ENCODE measurements at regions not wholly inside any gene's neighbourhood (a gene's known extent, or its start where the extent isn't known, plus 50 kb on each side); places are given as distances from the start of the nearest gene placed in this dataset.

GRCh38 chr11:95378111-95378510 lies 147.1 kb upstream of the SESN3 start:
- in situ Hi-C loops (cut with MboI; ENCODE audit: low pct_unique_long_range_greater_than_20kb in 2 of 9, low sequenced_read_pairs in 9 of 9, unreplicated experiment in 9 of 9), result no loop called here
- peaks cover 0 to 7% of the 10 kb centered on the region in 2 donors for H3K4me1 ChIP-seq (replicated peaks in 1 of 2)
- no peak for ATAC-seq (replicated peaks in 6 of 8)
- H3K4me3 ChIP-seq, result no peak overlapping the region
- no peak overlapping the region for H3K27ac ChIP-seq
- WGBS, 10 experiments, result 0 to 100% (median 40%) methylated on average over 1 to 2 of the region's 2 CpGs; no CpG with 5 or more reads in 3 of the 10 experiments

- H3K27ac ChIP-seq, result no peak overlapping the region
- peaks cover 0 to 7% of the 10 kb centered on the region in 2 donors for H3K4me1 ChIP-seq (replicated peaks in 1 of 2)
- H3K4me3 ChIP-seq, result no peak overlapping the region
- WGBS, 10 experiments, result 0 to 100% (median 60%) methylated on average over 1 to 3 of the region's 3 CpGs; no CpG with 5 or more reads in 2 of the 10 experiments
- peak in 4 of 8 experiments; percentile 20 to 75 (median 28) for ATAC-seq (replicated peaks in 6 of 8)
- in situ Hi-C loops (cut with MboI; ENCODE audit: low pct_unique_long_range_greater_than_20kb in 2 of 9, low sequenced_read_pairs in 9 of 9, unreplicated experiment in 9 of 9), result no loop called here
These were observed 144.9 kb upstream of the SESN3 start for GRCh38 chr11:95375886-95376285.

GRCh38 chr11:95375451-95375850 lies 144.4 kb upstream of the SESN3 start:
- 20 to 100% (median 92%) methylated on average over 1 of the region's 1 CpG; no CpG with 5 or more reads in 3 of the 10 experiments for WGBS, 10 experiments
- in situ Hi-C loops (cut with MboI; ENCODE audit: low pct_unique_long_range_greater_than_20kb in 2 of 9, low sequenced_read_pairs in 9 of 9, unreplicated experiment in 9 of 9), result no loop called here
- Histone ChIP-seq H3K4me3 (no peak overlapping the region), H3K27ac (no peak overlapping the region), H3K4me1 (replicated peaks in 1 of 2) (peaks cover 0 to 7% of the 10 kb centered on the region in 2 donors)
- ATAC-seq (replicated peaks in 6 of 8), result no peak

GRCh38 chr11:95374105-95374504 lies 143.1 kb upstream of the SESN3 start:
- 43 to 100% (median 75%) methylated on average over 1 to 4 of the region's 4 CpGs; no CpG with 5 or more reads in 1 of the 10 experiments for WGBS, 10 experiments
- in situ Hi-C loops (cut with MboI; ENCODE audit: low pct_unique_long_range_greater_than_20kb in 2 of 9, low sequenced_read_pairs in 9 of 9, unreplicated experiment in 9 of 9), result no loop called here
- peak in 3 of 8 experiments; percentile 27 to 50 (median 42) for ATAC-seq (replicated peaks in 6 of 8)
- Histone ChIP-seq H3K4me3 (no peak overlapping the region), H3K4me1 (replicated peaks in 1 of 2) (peaks cover 5 to 7% of the 10 kb centered on the region in 2 donors), H3K27ac (no peak overlapping the region)

- peak in 2 of 8 experiments; percentile 38 to 64 for ATAC-seq (replicated peaks in 6 of 8)
- in situ Hi-C loops (cut with MboI; ENCODE audit: low pct_unique_long_range_greater_than_20kb in 2 of 9, low sequenced_read_pairs in 9 of 9, unreplicated experiment in 9 of 9), result no loop called here
These were observed 142.2 kb upstream of the SESN3 start for GRCh38 chr11:95373241-95373640.

GRCh38 chr11:95372097-95372656 lies 141.2 kb upstream of the SESN3 start:
- ATAC-seq (replicated peaks in 6 of 8), result no peak
- in situ Hi-C loops (cut with MboI; ENCODE audit: low pct_unique_long_range_greater_than_20kb in 2 of 9, low sequenced_read_pairs in 9 of 9, unreplicated experiment in 9 of 9), result no loop called here
- H3K4me3 ChIP-seq, result no peak overlapping the region
- 80 to 100% (median 97%) methylated on average over 1 of the region's 1 CpG; no CpG with 5 or more reads in 2 of the 10 experiments for WGBS, 10 experiments
- H3K4me1 ChIP-seq (replicated peaks in 1 of 2), result peaks cover 5 to 10% of the 10 kb centered on the region in 2 donors
- H3K27ac ChIP-seq, result no peak overlapping the region

More at GRCh38 chr11:95373241-95373640, 142.2 kb upstream of the SESN3 start:
- 57 to 100% (median 89%) methylated on average over 1 of the region's 1 CpG; no CpG with 5 or more reads in 1 of the 10 experiments for WGBS, 10 experiments
- Histone ChIP-seq H3K4me3 (no peak overlapping the region), H3K4me1 (replicated peaks in 1 of 2) (peaks cover 5 to 7% of the 10 kb centered on the region in 2 donors), H3K27ac (no peak overlapping the region)

GRCh38 chr11:95371153-95371552 lies 140.2 kb upstream of the SESN3 start:
- peaks cover 5 to 8% of the 10 kb centered on the region in 2 donors for H3K4me1 ChIP-seq (replicated peaks in 1 of 2)
- ATAC-seq (replicated peaks in 6 of 8), result no peak
- H3K27ac ChIP-seq, result no peak overlapping the region
- no peak overlapping the region for H3K4me3 ChIP-seq
- in situ Hi-C loops (cut with MboI; ENCODE audit: low pct_unique_long_range_greater_than_20kb in 2 of 9, low sequenced_read_pairs in 9 of 9, unreplicated experiment in 9 of 9), result no loop called here
- 50 to 100% (median 88%) methylated on average over 1 of the region's 1 CpG; no CpG with 5 or more reads in 3 of the 10 experiments for WGBS, 10 experiments

- Histone ChIP-seq H3K4me1 (replicated peaks in 1 of 2) (peaks cover 15 to 19% of the 10 kb centered on the region in 2 donors), H3K27ac (no peak overlapping the region), H3K4me3 (no peak overlapping the region)
- 0 to 100% (median 62%) methylated on average over 1 to 4 of the region's 4 CpGs for WGBS, 10 experiments
- no peak for ATAC-seq (replicated peaks in 6 of 8)
- in situ Hi-C loops (cut with MboI; ENCODE audit: low pct_unique_long_range_greater_than_20kb in 2 of 9, low sequenced_read_pairs in 9 of 9, unreplicated experiment in 9 of 9), result no loop called here
These were observed 136.7 kb upstream of the SESN3 start for GRCh38 chr11:95367726-95368125.

GRCh38 chr11:95365348-95365747 lies 134.3 kb upstream of the SESN3 start:
- 89 to 100% (median 100%) methylated on average over 1 to 3 of the region's 3 CpGs; no CpG with 5 or more reads in 2 of the 10 experiments for WGBS, 10 experiments
- in situ Hi-C loops (cut with MboI; ENCODE audit: low pct_unique_long_range_greater_than_20kb in 2 of 9, low sequenced_read_pairs in 9 of 9, unreplicated experiment in 9 of 9), result no loop called here

GRCh38 chr11:95364324-95365295 lies 133.6 kb upstream of the SESN3 start:
- in situ Hi-C loops (cut with MboI; ENCODE audit: low pct_unique_long_range_greater_than_20kb in 2 of 9, low sequenced_read_pairs in 9 of 9, unreplicated experiment in 9 of 9), result no loop called here
- Histone ChIP-seq H3K4me1 (replicated peaks in 1 of 2) (peaks cover 22 to 23% of the 10 kb centered on the region in 2 donors), H3K4me3 (no peak overlapping the region), H3K27ac (no peak overlapping the region)
- 58 to 100% (median 93%) methylated on average over 1 to 4 of the region's 4 CpGs; no CpG with 5 or more reads in 1 of the 10 experiments for whole genome bisulfite sequencing, 10 experiments
- ATAC-seq (replicated peaks in 6 of 8), result peak in 2 of 8 experiments; percentile 10 to 65

More at GRCh38 chr11:95365348-95365747, 134.3 kb upstream of the SESN3 start:
- peaks cover 19 to 21% of the 10 kb centered on the region in 2 donors for H3K4me1 ChIP-seq (replicated peaks in 1 of 2)
- no peak overlapping the region for H3K27ac ChIP-seq
- H3K4me3 ChIP-seq, result no peak overlapping the region
- ATAC-seq (replicated peaks in 6 of 8), result no peak

- 0 to 79% (median 38%) methylated on average over 1 to 8 of the region's 8 CpGs for WGBS, 10 experiments
- peak in 5 of 8 experiments; percentile 47 to 73 (median 52) for ATAC-seq (replicated peaks in 6 of 8)
- H3K27ac ChIP-seq, result no peak overlapping the region
- no peak overlapping the region for H3K4me3 ChIP-seq
- H3K4me1 ChIP-seq (replicated peaks in 1 of 2), result peaks cover 22 to 23% of the 10 kb centered on the region in 2 donors
- in situ Hi-C loops (cut with MboI; ENCODE audit: low pct_unique_long_range_greater_than_20kb in 2 of 9, low sequenced_read_pairs in 9 of 9, unreplicated experiment in 9 of 9), result no loop called here
These were observed 132.7 kb upstream of the SESN3 start for GRCh38 chr11:95363708-95364107.

GRCh38 chr11:95363164-95363563 lies 132.2 kb upstream of the SESN3 start:
- in situ Hi-C loops (cut with MboI; ENCODE audit: low pct_unique_long_range_greater_than_20kb in 2 of 9, low sequenced_read_pairs in 9 of 9, unreplicated experiment in 9 of 9), result no loop called here
- no peak for ATAC-seq (replicated peaks in 6 of 8)
- Histone ChIP-seq H3K4me1 (replicated peaks in 1 of 2) (peaks cover 22 to 23% of the 10 kb centered on the region in 2 donors), H3K27ac (no peak overlapping the region), H3K4me3 (no peak overlapping the region)
- WGBS, 10 experiments, result 11 to 100% (median 63%) methylated on average over 1 to 3 of the region's 3 CpGs; no CpG with 5 or more reads in 1 of the 10 experiments

- WGBS, 10 experiments, result 0 to 100% (median 97%) methylated on average over 1 to 2 of the region's 2 CpGs; no CpG with 5 or more reads in 2 of the 10 experiments
- Histone ChIP-seq H3K4me1 (replicated peaks in 1 of 2) (peaks cover 16 to 23% of the 10 kb centered on the region in 2 donors), H3K4me3 (no peak overlapping the region), H3K27ac (no peak overlapping the region)
- in situ Hi-C loops (cut with MboI; ENCODE audit: low pct_unique_long_range_greater_than_20kb in 2 of 9, low sequenced_read_pairs in 9 of 9, unreplicated experiment in 9 of 9), result no loop called here
- no peak for ATAC-seq (replicated peaks in 6 of 8)
These were observed 130.2 kb upstream of the SESN3 start for GRCh38 chr11:95361180-95361579.
